Fibroblast of the aortic adventitia (primary cell): ENCODE measurements at regions not wholly inside any gene's neighbourhood (a gene's known extent, or its start where the extent isn't known, plus 50 kb on each side); places are given as distances from the start of the nearest gene placed in this dataset.

Experiments used
- DNase-seq: peaks from one replicate; pipeline ENCODE4 v3.0.0-alpha.2; 2010; ENCODE audit warnings: low read depth
- H3K4me3 ChIP-seq: 2 replicates; pipeline ENCODE4 v1.5.1; 2011; ENCODE audit warnings: low read depth, mild to moderate bottlenecking, control low read depth, low read length, moderate library complexity
- CTCF ChIP-seq: IDR thresholded peaks from 2 replicates; pipeline ENCODE4 v1.5.1; 2011; ENCODE audit warnings: mild to moderate bottlenecking, low read length, control low read depth, inconsistent platforms; ENCODE audit not compliant: insufficient read depth

GRCh38 chr4:84031401-84031800 lies 467.7 kb downstream of the NKX6-1 start:
- DNase-seq, result no peak

GRCh38 chr4:84028340-84028739 lies 470.8 kb downstream of the NKX6-1 start:
- DNase-seq, result no peak
- no peak overlapping the region for H3K4me3 ChIP-seq
- TF ChIP-seq CTCF, result no peak

More at GRCh38 chr4:84031401-84031800, 467.7 kb downstream of the NKX6-1 start:
- no peak overlapping the region for H3K4me3 ChIP-seq
- TF ChIP-seq CTCF, result no peak

GRCh38 chr4:84024405-84024804 lies 474.7 kb downstream of the NKX6-1 start:
- no peak for DNase-seq
- H3K4me3 ChIP-seq, result no peak overlapping the region
- no peak for TF ChIP-seq CTCF

- no peak overlapping the region for H3K4me3 ChIP-seq
- TF ChIP-seq CTCF, result no peak
- DNase-seq, result no peak
Measured at GRCh38 chr4:84022564-84022963, 476.5 kb downstream of the NKX6-1 start.

- no peak for TF ChIP-seq CTCF
- no peak for DNase-seq
- no peak overlapping the region for H3K4me3 ChIP-seq
Measured at GRCh38 chr4:84019626-84020025, 479.5 kb downstream of the NKX6-1 start.

GRCh38 chr4:84003046-84003445 lies 467.1 kb downstream of the GPAT3 start:
- no peak for DNase-seq
- no peak for TF ChIP-seq CTCF
- no peak overlapping the region for H3K4me3 ChIP-seq

GRCh38 chr4:84001876-84002569 lies 466.1 kb downstream of the GPAT3 start:
- no peak for TF ChIP-seq CTCF
- DNase-seq, result no peak
- H3K4me3 ChIP-seq, result no peak overlapping the region
